Prostate gland (tissue), 2 donors: ENCODE measurements at regions not wholly inside any gene's neighbourhood (a gene's known extent, or its start where the extent isn't known, plus 50 kb on each side); places are given as distances from the start of the nearest gene placed in this dataset.

Source experiments
- POLR2A ChIP-seq: fragments of 450-650 bp; IDR thresholded peaks from one replicate; pipeline ENCODE4 v1.6.1; 2016; ENCODE audit warnings: antibody characterized with exemption, mild to moderate bottlenecking
- POLR2AphosphoS5 ChIP-seq: sonication (generic); formaldehyde crosslinking; IDR thresholded peaks from one replicate; pipeline ENCODE4 v1.6.1; 2017; ENCODE audit warnings: antibody characterized with exemption
- TF ChIP-seq, protein P1 (sequence below), 4 experiments: fragments of 200-600 bp in 2 of 4; fragments of 450-650 bp in 2 of 4; sonication (generic) in 2 of 4; IDR thresholded peaks; 1 replicate in 3 of 4; 2 replicates in 1 of 4; pipeline ENCODE4 v1.5.1; 2016 to 2019; ENCODE audit warnings: antibody characterized with exemption in 4 of 4, mild to moderate bottlenecking in 2 of 4, moderate library complexity in 2 of 4

DNA sequence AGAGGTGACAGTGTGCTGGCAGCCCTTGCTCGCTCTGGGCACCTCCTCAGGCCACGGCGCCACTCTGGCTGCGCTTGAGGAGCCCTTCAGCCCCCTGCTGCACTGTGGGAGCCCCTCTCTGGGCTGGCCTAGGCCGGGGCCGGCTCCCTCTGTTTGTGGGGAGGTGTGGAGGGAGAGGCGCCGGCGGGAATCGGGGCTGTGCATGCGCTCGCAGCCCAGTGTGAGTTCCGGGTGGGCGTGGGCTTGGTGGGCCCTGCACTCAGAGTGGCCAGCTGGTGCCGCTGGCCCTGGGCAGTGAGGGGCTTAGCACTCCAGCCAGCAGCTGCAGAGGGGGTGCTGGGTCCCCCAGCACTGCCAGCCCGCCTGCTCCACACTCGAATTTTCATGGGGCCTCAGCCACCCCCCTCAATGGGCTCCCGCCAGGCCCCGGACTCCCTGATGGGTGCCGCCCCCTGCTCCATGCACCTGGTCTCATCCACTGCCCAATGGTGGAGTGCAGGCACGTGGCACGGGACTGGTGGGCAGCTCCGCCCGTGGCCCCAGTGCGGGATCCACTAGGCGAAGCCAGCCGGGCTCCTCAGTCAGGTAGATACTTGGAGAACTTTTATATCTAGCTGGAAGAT lies 96.7 kb upstream of the BET1 start:
- TF ChIP-seq POLR2A (no peak), POLR2AphosphoS5 (no peak)
- TF ChIP-seq, protein P1, sequence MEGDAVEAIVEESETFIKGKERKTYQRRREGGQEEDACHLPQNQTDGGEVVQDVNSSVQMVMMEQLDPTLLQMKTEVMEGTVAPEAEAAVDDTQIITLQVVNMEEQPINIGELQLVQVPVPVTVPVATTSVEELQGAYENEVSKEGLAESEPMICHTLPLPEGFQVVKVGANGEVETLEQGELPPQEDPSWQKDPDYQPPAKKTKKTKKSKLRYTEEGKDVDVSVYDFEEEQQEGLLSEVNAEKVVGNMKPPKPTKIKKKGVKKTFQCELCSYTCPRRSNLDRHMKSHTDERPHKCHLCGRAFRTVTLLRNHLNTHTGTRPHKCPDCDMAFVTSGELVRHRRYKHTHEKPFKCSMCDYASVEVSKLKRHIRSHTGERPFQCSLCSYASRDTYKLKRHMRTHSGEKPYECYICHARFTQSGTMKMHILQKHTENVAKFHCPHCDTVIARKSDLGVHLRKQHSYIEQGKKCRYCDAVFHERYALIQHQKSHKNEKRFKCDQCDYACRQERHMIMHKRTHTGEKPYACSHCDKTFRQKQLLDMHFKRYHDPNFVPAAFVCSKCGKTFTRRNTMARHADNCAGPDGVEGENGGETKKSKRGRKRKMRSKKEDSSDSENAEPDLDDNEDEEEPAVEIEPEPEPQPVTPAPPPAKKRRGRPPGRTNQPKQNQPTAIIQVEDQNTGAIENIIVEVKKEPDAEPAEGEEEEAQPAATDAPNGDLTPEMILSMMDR (IDR thresholded peaks at IDR 0.05) = no peak
